Fibroblast of lung (primary cell): ENCODE measurements at regions not wholly inside any gene's neighbourhood (a gene's known extent, or its start where the extent isn't known, plus 50 kb on each side); places are given as distances from the start of the nearest gene placed in this dataset.

Experiments
- DNase-seq, 2 donors: peaks; one replicate each; pipeline versions ENCODE4 v3.0.0 to v3.0.0-alpha.2; 2010; ENCODE audit warnings: low read depth in 2 of 2
- H2AFZ ChIP-seq: 2 replicates; pipeline ENCODE4 v1.5.1; 2012; ENCODE audit warnings: low read length, control low read depth, inconsistent platforms
- H3K27ac ChIP-seq: 2 replicates; pipeline ENCODE4 v1.5.1; 2011; ENCODE audit warnings: low read length, control low read depth; ENCODE audit not compliant: insufficient read depth
- H3K27me3 ChIP-seq: 2 replicates; pipeline ENCODE4 v1.5.1; 2011; ENCODE audit warnings: mild to moderate bottlenecking, low read length; ENCODE audit not compliant: control insufficient read depth, insufficient read depth
- H3K36me3 ChIP-seq: 2 replicates; pipeline ENCODE4 v1.5.1; 2011; ENCODE audit warnings: low read length; ENCODE audit not compliant: control insufficient read depth, insufficient read depth
- H3K4me1 ChIP-seq: 2 replicates; pipeline ENCODE4 v1.5.1; 2011; ENCODE audit warnings: low read length; ENCODE audit not compliant: control insufficient read depth, insufficient read depth; ENCODE audit errors: extremely low read depth
- H3K4me2 ChIP-seq: 2 replicates; pipeline ENCODE4 v1.5.1; 2011; ENCODE audit warnings: low read length, control low read depth; ENCODE audit not compliant: insufficient read depth; ENCODE audit errors: extremely low read depth
- H3K4me3 ChIP-seq, 4 experiments: fragments of 200-600 bp in 1 of 4; sonication (generic) in 1 of 4; replicated peaks in 1 of 4; 2 replicates each; pipeline ENCODE4 v1.5.1; 2011 to 2016; ENCODE audit warnings: low read length in 4 of 4, low read depth in 3 of 4, mild to moderate bottlenecking in 3 of 4, control low read depth in 2 of 4, inconsistent platforms in 1 of 4, mixed read lengths in 1 of 4; ENCODE audit not compliant: insufficient read depth in 1 of 4; ENCODE audit errors: control extremely low read depth in 1 of 4
- H3K79me2 ChIP-seq: 2 replicates; pipeline ENCODE4 v1.5.1; 2012; ENCODE audit warnings: mild to moderate bottlenecking, low read length, inconsistent platforms; ENCODE audit not compliant: control insufficient read depth, insufficient read depth
- H3K9ac ChIP-seq: 2 replicates; pipeline ENCODE4 v1.5.1; 2011; ENCODE audit warnings: mild to moderate bottlenecking, low read length, control low read depth; ENCODE audit not compliant: insufficient read depth
- H3K9me3 ChIP-seq: 2 replicates; pipeline ENCODE4 v1.5.1; 2012; ENCODE audit warnings: low read depth, low read length; ENCODE audit not compliant: control insufficient read depth, insufficient read depth
- H4K20me1 ChIP-seq: 2 replicates; pipeline ENCODE4 v1.5.1; 2011; ENCODE audit warnings: low read length; ENCODE audit not compliant: control insufficient read depth, insufficient read depth; ENCODE audit errors: extremely low read depth
- CTCF ChIP-seq, 2 donors: IDR thresholded peaks in 1 of 2; conservative IDR thresholded peaks in 1 of 2; 1 replicate in 1 of 2; 2 replicates in 1 of 2; pipeline ENCODE4 v1.5.1; 2011 to 2012; ENCODE audit warnings: low read length in 2 of 2, control low read depth in 1 of 2, inconsistent platforms in 1 of 2, low read depth in 1 of 2, mild to moderate bottlenecking in 1 of 2
- EZH2 ChIP-seq: IDR thresholded peaks from 2 replicates; pipeline ENCODE4 v1.5.1; 2012; ENCODE audit warnings: low read length, control low read depth, mild to moderate bottlenecking; ENCODE audit errors: missing control alignments

- Histone ChIP-seq H3K79me2 (no peaks in the 10 kb centered on the region), H3K4me3 (no peak overlapping the region), H3K9ac (no peak overlapping the region), H3K27me3 (no peaks in the 10 kb centered on the region), H3K4me1 (no peaks in the 10 kb centered on the region), H3K9me3 (no peaks in the 10 kb centered on the region), H3K27ac (no peak overlapping the region), H4K20me1 (no peaks in the 10 kb centered on the region), H2AFZ (no peak overlapping the region), H3K36me3 (no peaks in the 10 kb centered on the region), H3K4me2 (no peak overlapping the region)
- peak in 1 of 2 donors; percentile 70 for DNase-seq
- no peak for TF ChIP-seq EZH2
- no peak for TF ChIP-seq CTCF (conservative IDR thresholded peaks at IDR 0.05 in 1 of 2, IDR thresholded peaks at IDR 0.05 in 1 of 2; ENCODE audit: low read depth in 1 of 2, low read length in 2 of 2)
Measured at GRCh38 chr17:71522383-71522782, 598.4 kb upstream of the SOX9 start.

- no peaks in the 10 kb centered on the region for H3K4me1 ChIP-seq
- H3K36me3 ChIP-seq, result no peaks in the 10 kb centered on the region
- H3K27ac ChIP-seq, result no peak overlapping the region
- H4K20me1 ChIP-seq, result no peaks in the 10 kb centered on the region
- no peaks in the 10 kb centered on the region for H3K79me2 ChIP-seq
- no peak overlapping the region for H3K4me2 ChIP-seq
- H3K4me3 ChIP-seq, result no peak overlapping the region
- no peaks in the 10 kb centered on the region for H3K9me3 ChIP-seq
- no peaks in the 10 kb centered on the region for H3K27me3 ChIP-seq
- peak in 1 of 2 donors; percentile 61 for DNase-seq
- TF ChIP-seq EZH2, result no peak
- TF ChIP-seq CTCF (conservative IDR thresholded peaks at IDR 0.05 in 1 of 2, IDR thresholded peaks at IDR 0.05 in 1 of 2; ENCODE audit: low read depth in 1 of 2, low read length in 2 of 2), result no peak
- no peak overlapping the region for H2AFZ ChIP-seq
- no peak overlapping the region for H3K9ac ChIP-seq
Measured at GRCh38 chr17:71527311-71527710, 593.5 kb upstream of the SOX9 start.

- H3K4me2 ChIP-seq, result no peak overlapping the region
Measured at GRCh38 chr17:71528210-71528609, 592.6 kb upstream of the SOX9 start.

More at GRCh38 chr17:71528210-71528609, 592.6 kb upstream of the SOX9 start:
- Histone ChIP-seq H2AFZ (no peak overlapping the region), H3K79me2 (no peaks in the 10 kb centered on the region), H3K9ac (no peak overlapping the region), H4K20me1 (no peaks in the 10 kb centered on the region), H3K27ac (no peak overlapping the region), H3K9me3 (no peaks in the 10 kb centered on the region), H3K27me3 (no peaks in the 10 kb centered on the region), H3K36me3 (no peaks in the 10 kb centered on the region), H3K4me1 (no peaks in the 10 kb centered on the region), H3K4me3 (no peak overlapping the region)
- no peak for DNase-seq
- TF ChIP-seq EZH2, result no peak
- no peak for TF ChIP-seq CTCF (conservative IDR thresholded peaks at IDR 0.05 in 1 of 2, IDR thresholded peaks at IDR 0.05 in 1 of 2; ENCODE audit: low read depth in 1 of 2, low read length in 2 of 2)
